Thyroid gland (tissue), 4 donors: ENCODE measurements at regions not wholly inside any gene's neighbourhood (a gene's known extent, or its start where the extent isn't known, plus 50 kb on each side); places are given as distances from the start of the nearest gene placed in this dataset.

ENCODE experiments used
- POLR2A ChIP-seq, 2 donors: fragments of 450-650 bp; IDR thresholded peaks; one replicate each; pipeline ENCODE4 v1.6.1; 2017; ENCODE audit warnings: antibody characterized with exemption in 2 of 2, mild to moderate bottlenecking in 2 of 2, moderate library complexity in 1 of 2
- TF ChIP-seq, protein P1 (sequence below), 6 experiments: fragments of 200-600 bp in 3 of 6; fragments of 450-650 bp in 3 of 6; sonication (generic) in 3 of 6; IDR thresholded peaks; one replicate each; pipeline ENCODE4 v1.5.1; 2016 to 2019; ENCODE audit warnings: antibody characterized with exemption in 6 of 6, mild to moderate bottlenecking in 2 of 6, inconsistent platforms in 1 of 6, moderate library complexity in 1 of 6

DNA sequence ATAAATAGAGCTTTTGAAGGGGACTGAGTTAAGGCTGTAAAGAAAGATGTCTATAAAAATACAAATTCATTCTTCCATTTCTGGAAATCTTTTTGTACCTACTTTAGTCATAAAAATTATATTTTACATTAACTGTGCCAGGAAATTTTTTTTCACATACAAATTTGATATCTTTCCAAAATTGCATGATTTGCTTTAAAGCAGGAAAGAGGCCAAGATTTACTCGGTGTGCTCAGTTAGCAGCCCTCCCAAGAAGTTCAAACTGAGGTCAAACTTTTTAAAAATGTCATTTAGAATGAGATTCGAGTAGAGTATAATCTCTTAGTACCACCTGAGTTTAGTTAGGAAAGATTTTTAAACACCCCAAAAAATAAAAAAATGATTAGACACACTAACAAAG is 173.2 kb upstream of the GRIP1 start:
- TF ChIP-seq, protein P1, sequence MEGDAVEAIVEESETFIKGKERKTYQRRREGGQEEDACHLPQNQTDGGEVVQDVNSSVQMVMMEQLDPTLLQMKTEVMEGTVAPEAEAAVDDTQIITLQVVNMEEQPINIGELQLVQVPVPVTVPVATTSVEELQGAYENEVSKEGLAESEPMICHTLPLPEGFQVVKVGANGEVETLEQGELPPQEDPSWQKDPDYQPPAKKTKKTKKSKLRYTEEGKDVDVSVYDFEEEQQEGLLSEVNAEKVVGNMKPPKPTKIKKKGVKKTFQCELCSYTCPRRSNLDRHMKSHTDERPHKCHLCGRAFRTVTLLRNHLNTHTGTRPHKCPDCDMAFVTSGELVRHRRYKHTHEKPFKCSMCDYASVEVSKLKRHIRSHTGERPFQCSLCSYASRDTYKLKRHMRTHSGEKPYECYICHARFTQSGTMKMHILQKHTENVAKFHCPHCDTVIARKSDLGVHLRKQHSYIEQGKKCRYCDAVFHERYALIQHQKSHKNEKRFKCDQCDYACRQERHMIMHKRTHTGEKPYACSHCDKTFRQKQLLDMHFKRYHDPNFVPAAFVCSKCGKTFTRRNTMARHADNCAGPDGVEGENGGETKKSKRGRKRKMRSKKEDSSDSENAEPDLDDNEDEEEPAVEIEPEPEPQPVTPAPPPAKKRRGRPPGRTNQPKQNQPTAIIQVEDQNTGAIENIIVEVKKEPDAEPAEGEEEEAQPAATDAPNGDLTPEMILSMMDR (IDR thresholded peaks at IDR 0.05): no peak
- TF ChIP-seq POLR2A (IDR thresholded peaks at IDR 0.05): no peak
